Left lung (tissue), 4 donors: ENCODE measurements at regions not wholly inside any gene's neighbourhood (a gene's known extent, or its start where the extent isn't known, plus 50 kb on each side); places are given as distances from the start of the nearest gene placed in this dataset.

Experiments used
- ATAC-seq: fragments of 200-7000 bp; cut with Tn5 transposase; one replicate; pipeline ENCODE4 v1.9.1; 2020; ENCODE audit warnings: moderate library complexity
- DNase-seq, 4 donors: peaks; one replicate each; pipeline ENCODE4 v3.0.0-alpha.2; 2013 to 2020
- H3K27ac ChIP-seq, 2 donors: fragments of 200-600 bp; sonication (generic) in 1 of 2; one replicate each; pipeline versions ENCODE4 v1.5.0 to v1.8.0; 2020 to 2021
- H3K27me3 ChIP-seq, 2 donors: fragments of 200-600 bp; sonication (generic) in 1 of 2; one replicate each; pipeline versions ENCODE4 v1.5.0 to v1.8.0; 2020 to 2021
- H3K36me3 ChIP-seq, 2 donors: fragments of 200-600 bp; sonication (generic) in 1 of 2; one replicate each; pipeline versions ENCODE4 v1.5.0 to v1.8.0; 2020 to 2021
- H3K4me1 ChIP-seq, 2 donors: fragments of 200-600 bp; one replicate each; pipeline ENCODE4 v1.8.0; 2021
- H3K4me3 ChIP-seq, 2 donors: fragments of 200-600 bp; sonication (generic) in 1 of 2; one replicate each; pipeline versions ENCODE4 v1.5.0 to v1.8.0; 2020 to 2021; ENCODE audit warnings: mild to moderate bottlenecking in 1 of 2
- H3K9me3 ChIP-seq, 2 donors: fragments of 200-600 bp; sonication (generic) in 1 of 2; one replicate each; pipeline versions ENCODE4 v1.5.0 to v1.8.0; 2020 to 2021
- intact Hi-C, 2 donors: fragments of 100-400 bp; cut with DNase I; formaldehyde crosslinking; loops; one replicate each; pipeline versions ENCODE4 v1.11.2 to v1.14.2; 2022
- TF ChIP-seq, protein P1 (sequence below), 2 donors: fragments of 200-600 bp; sonication (generic) in 1 of 2; IDR thresholded peaks; one replicate each; pipeline versions ENCODE4 v1.5.0 to v1.8.0; 2021; ENCODE audit warnings: antibody characterized with exemption in 2 of 2
- donor health status: DM: no; HTN: yes; CAD: no.
- donor health status: DM: no; HTN: no; CAD: no.

DNA sequence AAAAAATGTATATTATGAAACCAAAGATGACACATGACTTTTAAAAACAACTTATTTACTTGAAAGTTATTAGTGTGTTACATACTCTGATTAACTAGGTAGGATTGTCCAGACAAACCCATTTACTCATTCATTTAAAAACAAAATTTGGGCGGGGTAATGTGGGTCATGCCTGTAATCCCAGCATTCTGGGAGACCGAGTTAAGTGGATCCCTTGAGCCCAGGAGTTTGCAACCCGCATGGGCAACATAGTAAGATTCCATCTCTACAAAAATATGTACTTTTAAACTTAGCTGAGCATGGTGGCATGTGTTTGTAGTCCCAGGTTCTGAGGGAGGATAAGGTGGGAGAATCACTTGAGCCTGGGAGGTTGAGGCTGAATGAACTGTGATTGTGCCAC is 1414.7 kb downstream of the PLA2G4A start:
- Histone ChIP-seq H3K9me3 (no peaks in the 10 kb centered on the region), H3K36me3 (no peaks in the 10 kb centered on the region), H3K4me1 (no peaks in the 10 kb centered on the region), H3K27ac (no peak overlapping the region), H3K27me3 (no peaks in the 10 kb centered on the region), H3K4me3 (no peak overlapping the region)
- intact Hi-C loops: no loop called here
- ATAC-seq (no peak), DNase-seq (no peak)
- TF ChIP-seq, protein P1, sequence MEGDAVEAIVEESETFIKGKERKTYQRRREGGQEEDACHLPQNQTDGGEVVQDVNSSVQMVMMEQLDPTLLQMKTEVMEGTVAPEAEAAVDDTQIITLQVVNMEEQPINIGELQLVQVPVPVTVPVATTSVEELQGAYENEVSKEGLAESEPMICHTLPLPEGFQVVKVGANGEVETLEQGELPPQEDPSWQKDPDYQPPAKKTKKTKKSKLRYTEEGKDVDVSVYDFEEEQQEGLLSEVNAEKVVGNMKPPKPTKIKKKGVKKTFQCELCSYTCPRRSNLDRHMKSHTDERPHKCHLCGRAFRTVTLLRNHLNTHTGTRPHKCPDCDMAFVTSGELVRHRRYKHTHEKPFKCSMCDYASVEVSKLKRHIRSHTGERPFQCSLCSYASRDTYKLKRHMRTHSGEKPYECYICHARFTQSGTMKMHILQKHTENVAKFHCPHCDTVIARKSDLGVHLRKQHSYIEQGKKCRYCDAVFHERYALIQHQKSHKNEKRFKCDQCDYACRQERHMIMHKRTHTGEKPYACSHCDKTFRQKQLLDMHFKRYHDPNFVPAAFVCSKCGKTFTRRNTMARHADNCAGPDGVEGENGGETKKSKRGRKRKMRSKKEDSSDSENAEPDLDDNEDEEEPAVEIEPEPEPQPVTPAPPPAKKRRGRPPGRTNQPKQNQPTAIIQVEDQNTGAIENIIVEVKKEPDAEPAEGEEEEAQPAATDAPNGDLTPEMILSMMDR (IDR thresholded peaks at IDR 0.05): no peak

DNA sequence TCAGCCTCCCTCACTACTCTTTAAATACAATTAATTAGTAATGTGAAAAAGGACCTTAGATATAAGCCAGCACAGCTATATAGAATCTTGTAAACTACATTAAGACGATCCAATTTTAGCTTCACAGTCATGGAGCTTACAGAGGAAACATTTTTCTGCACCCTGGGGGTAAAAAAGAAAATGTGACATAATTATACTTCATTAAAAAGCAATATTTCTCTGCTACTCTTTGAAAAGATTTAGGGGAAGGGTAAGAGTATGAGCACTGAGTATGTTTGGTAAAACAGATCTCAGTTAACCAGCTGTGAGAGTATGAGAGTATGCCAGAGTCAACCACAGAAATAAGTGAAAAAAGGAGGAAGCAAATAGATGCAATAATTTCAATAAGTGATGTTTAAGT is 1415.9 kb downstream of the PLA2G4A start:
- no peaks in the 10 kb centered on the region for H3K36me3 ChIP-seq
- H3K9me3 ChIP-seq: no peaks in the 10 kb centered on the region
- ATAC-seq: no peak
- intact Hi-C loops: no loop called here
- TF ChIP-seq, protein P1 (IDR thresholded peaks at IDR 0.05): no peak
- H3K4me3 ChIP-seq: no peak overlapping the region
- H3K4me1 ChIP-seq: no peaks in the 10 kb centered on the region
- no peak overlapping the region for H3K27ac ChIP-seq
- H3K27me3 ChIP-seq: no peaks in the 10 kb centered on the region
- DNase-seq: no peak

DNA sequence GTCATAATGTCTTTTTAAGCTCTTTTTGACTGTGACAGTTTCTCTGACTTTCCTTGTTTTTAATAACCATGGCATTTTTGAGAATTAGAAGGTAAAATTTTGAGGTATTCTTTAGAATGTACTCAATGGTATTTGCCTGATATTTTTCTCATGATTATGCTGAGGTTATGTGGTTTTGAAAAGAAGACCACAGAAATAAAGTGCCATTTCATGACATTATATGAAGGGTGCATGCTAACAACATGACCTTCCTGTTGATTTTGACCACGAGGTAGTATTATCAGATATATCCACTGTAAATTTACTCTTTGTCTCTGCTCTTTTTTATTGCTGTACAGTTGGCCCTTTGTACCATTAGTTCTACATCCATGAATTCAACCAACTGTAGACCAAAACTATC is 1418.5 kb downstream of the PLA2G4A start:
- H3K9me3 ChIP-seq: no peaks in the 10 kb centered on the region

DNA sequence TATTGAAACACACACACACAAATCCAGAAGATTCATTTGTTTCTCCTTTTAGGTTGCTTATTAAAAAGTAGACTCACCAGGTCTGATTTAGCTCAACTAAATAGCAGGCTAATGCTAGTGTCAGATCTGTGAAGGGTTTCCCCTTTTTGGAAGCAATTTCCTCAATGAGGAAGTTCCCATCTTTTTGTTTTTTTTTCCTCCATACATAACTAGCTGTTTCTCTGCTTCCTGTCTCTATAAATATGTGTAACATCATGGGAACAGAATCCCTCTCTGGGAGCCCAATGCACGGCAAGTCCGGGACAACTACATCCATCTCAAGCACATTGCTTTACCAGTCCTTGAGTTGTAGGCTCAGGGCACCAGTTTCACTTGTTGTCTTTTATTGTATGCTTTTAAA is 1421.1 kb downstream of the PLA2G4A start:
- no peaks in the 10 kb centered on the region for H3K36me3 ChIP-seq
- TF ChIP-seq, protein P1 (IDR thresholded peaks at IDR 0.05): no peak

More for the DNA sequence above, 1418.5 kb downstream of the PLA2G4A start:
- ATAC-seq (no peak), DNase-seq (no peak)
- intact Hi-C loops: no loop called here
- Histone ChIP-seq H3K4me3 (no peak overlapping the region), H3K27ac (no peak overlapping the region), H3K36me3 (no peaks in the 10 kb centered on the region), H3K27me3 (no peaks in the 10 kb centered on the region), H3K4me1 (no peaks in the 10 kb centered on the region)
- TF ChIP-seq, protein P1 (IDR thresholded peaks at IDR 0.05): no peak

DNA sequence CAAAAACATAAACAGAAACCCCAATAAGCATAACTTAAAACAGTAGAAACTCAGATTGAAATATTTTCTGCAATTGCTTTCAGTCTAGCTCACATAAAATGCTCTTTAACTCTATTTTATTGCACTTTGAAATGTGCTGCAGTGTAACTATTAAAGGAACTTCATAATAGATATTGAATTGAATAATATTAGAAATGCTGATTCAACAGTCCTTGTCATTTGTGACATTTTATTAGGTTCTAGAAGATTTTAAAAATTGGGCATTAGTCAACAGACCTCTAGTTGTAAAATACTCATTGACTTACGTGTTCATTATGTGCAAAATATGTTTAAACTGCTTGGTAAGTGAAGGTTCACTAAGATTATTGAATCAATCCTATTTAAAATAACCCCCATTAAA is 1422.3 kb downstream of the PLA2G4A start:
- H3K9me3 ChIP-seq: peaks cover 0 to 9% of the 10 kb centered on the region in 2 donors
- H3K4me3 ChIP-seq: no peak overlapping the region
- H3K27ac ChIP-seq: no peak overlapping the region
- intact Hi-C loops: no loop called here
- H3K36me3 ChIP-seq: no peaks in the 10 kb centered on the region
- H3K27me3 ChIP-seq: no peaks in the 10 kb centered on the region
- no peak for ATAC-seq
- no peaks in the 10 kb centered on the region for H3K4me1 ChIP-seq
- no peak for DNase-seq
- TF ChIP-seq, protein P1 (IDR thresholded peaks at IDR 0.05): no peak

More for the DNA sequence above, 1421.1 kb downstream of the PLA2G4A start:
- ATAC-seq: no peak
- Histone ChIP-seq H3K4me1 (no peaks in the 10 kb centered on the region), H3K9me3 (no peaks in the 10 kb centered on the region), H3K4me3 (no peak overlapping the region), H3K27me3 (no peaks in the 10 kb centered on the region), H3K27ac (no peak overlapping the region)
- no peak for DNase-seq
- intact Hi-C loops: no loop called here
